T-helper 17 cell (primary cell): ENCODE measurements at regions not wholly inside any gene's neighbourhood (a gene's known extent, or its start where the extent isn't known, plus 50 kb on each side); places are given as distances from the start of the nearest gene placed in this dataset.

Experiments
- ATAC-seq: fragments of 150-1000 bp; cut with Tn5 transposase; 2 replicates; pipeline ENCODE4 v1.10.0; 2021; ENCODE audit warnings: mild to moderate bottlenecking, moderate library complexity
- DNase-seq, 3 donors: peaks; one replicate each; pipeline versions ENCODE4 v3.0.0 to v3.0.0-alpha.2; 2020 to 2021
- H3K9me3 ChIP-seq: one replicate; pipeline ENCODE4 v1.7.0; 2013; ENCODE audit warnings: low read length, mild to moderate bottlenecking; ENCODE audit not compliant: control insufficient read depth, poor library complexity, severe bottlenecking
- H3K27ac Mint-ChIP-seq: one replicate; pipeline ENCODE4 v1.8.0; 2022; ENCODE audit warnings: mild to moderate bottlenecking, moderate library complexity, mixed read lengths
- H3K27me3 Mint-ChIP-seq: one replicate; pipeline ENCODE4 v1.8.0; 2022; ENCODE audit warnings: mixed read lengths
- H3K36me3 Mint-ChIP-seq: one replicate; pipeline ENCODE4 v1.8.0; 2022; ENCODE audit warnings: low read depth, mixed read lengths
- H3K4me1 Mint-ChIP-seq: one replicate; pipeline ENCODE4 v1.8.0; 2022; ENCODE audit warnings: mild to moderate bottlenecking, mixed read lengths
- H3K4me3 Mint-ChIP-seq: one replicate; pipeline ENCODE4 v1.8.0; 2022; ENCODE audit warnings: mild to moderate bottlenecking, moderate library complexity, mixed read lengths

DNA sequence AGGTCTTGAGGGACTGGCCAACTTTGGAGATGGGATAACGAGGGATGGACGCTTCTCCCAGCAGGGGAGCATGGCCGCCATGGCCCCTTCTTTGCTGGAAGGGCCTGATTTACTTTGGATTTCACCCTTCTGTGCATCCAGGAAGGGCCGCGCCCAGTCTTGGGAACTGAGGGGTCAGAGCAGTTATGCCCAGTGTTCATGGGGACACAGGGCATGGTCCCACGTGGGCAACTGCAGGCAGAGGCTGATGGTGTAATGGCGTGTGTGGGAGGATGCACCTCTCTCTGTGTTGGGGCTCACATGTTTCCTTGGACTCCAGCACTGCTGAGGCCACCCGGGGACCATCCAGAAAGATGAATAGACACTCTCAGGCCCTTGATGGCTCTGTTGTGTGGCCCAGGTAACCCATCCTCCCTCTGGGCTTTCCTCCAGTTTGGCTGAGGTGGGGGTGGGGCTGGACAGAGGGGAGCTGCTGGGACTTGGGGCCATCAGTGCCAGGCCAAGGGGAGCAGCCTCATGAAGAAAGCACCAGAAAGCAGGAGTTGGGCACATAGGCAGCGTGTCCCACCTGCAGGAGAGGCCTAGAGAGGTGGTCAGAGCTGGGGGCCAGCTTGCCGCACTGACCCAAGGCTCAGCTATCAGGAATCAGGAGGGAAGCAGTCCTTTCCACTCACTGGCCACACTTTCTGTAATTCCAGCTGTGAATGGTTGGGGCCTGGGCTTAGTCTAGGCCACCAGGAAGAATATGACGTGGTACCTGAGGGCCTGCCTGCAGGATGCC is 1033.9 kb downstream of the TBC1D22A start:
- H3K27ac Mint-ChIP-seq = no peak overlapping the region
- H3K27me3 Mint-ChIP-seq = peaks cover 20% of the 10 kb centered on the region
- H3K36me3 Mint-ChIP-seq = no peaks in the 10 kb centered on the region
- H3K4me1 Mint-ChIP-seq = no peaks in the 10 kb centered on the region
- no peak overlapping the region for H3K4me3 Mint-ChIP-seq
- H3K9me3 ChIP-seq = no peaks in the 10 kb centered on the region
- DNase-seq = no peak
- no peak for ATAC-seq

DNA sequence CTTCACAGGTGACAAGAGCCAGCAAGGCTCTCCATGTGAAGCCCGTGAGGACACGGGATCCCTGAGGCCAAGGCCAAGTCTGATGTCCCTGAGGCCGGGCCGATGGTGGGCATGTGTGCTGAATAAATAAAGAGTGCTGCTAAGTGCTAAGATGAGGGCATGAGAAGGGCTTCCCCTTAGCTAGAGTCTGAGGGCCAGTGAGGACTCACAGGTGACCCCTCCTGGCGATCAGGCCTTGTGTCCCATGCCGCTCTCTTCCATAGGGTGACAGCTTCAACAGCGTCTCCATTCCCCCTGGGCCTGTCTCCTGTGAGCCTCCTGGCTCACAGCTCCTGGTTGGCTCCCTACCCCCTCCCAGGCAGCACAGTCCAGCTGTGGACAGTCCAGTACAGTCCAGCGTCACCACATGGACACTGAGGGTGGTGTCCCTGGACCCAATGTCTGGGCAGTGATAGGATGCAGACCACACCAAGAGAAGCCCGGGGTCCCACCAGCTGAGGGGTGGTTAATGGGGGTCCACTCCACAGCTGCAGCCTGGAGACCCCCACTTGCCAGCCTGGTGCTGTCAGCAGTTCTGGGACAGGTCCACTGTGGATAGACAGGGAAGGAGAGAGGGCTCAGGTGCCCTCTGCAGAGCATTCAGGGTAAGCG is 1033.2 kb downstream of the TBC1D22A start:
- ATAC-seq (no peak), DNase-seq (no peak)
- peaks cover 20% of the 10 kb centered on the region for H3K27me3 Mint-ChIP-seq
- no peaks in the 10 kb centered on the region for H3K9me3 ChIP-seq
- no peaks in the 10 kb centered on the region for H3K4me1 Mint-ChIP-seq
- no peak overlapping the region for H3K4me3 Mint-ChIP-seq
- H3K27ac Mint-ChIP-seq = no peak overlapping the region
- no peaks in the 10 kb centered on the region for H3K36me3 Mint-ChIP-seq

DNA sequence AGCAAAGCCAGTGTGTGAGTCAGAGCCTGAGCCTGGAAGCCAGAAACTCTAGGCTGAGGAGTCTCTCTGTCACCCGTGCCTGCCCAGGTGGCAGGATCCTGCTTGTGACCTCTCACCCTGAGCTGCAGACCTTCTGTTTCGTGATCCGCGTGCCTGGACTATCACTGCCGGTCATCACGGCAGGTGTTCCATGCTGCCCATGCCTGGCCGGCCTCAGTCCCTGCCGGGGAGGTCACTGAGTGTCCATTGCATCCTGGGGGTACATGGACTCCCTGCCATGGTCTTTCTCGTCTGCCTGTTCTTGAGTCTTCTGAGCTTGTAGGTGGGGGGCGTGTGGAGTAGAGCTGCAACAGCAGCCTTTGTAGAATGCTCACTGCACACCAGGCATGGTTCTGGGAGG is 1032.4 kb downstream of the TBC1D22A start:
- no peaks in the 10 kb centered on the region for H3K9me3 ChIP-seq
- no peak for DNase-seq
- ATAC-seq = no peak
- Mint-ChIP-seq H3K4me3 (no peak overlapping the region), H3K27me3 (peaks cover 20% of the 10 kb centered on the region), H3K4me1 (no peaks in the 10 kb centered on the region), H3K36me3 (no peaks in the 10 kb centered on the region), H3K27ac (no peak overlapping the region)

DNA sequence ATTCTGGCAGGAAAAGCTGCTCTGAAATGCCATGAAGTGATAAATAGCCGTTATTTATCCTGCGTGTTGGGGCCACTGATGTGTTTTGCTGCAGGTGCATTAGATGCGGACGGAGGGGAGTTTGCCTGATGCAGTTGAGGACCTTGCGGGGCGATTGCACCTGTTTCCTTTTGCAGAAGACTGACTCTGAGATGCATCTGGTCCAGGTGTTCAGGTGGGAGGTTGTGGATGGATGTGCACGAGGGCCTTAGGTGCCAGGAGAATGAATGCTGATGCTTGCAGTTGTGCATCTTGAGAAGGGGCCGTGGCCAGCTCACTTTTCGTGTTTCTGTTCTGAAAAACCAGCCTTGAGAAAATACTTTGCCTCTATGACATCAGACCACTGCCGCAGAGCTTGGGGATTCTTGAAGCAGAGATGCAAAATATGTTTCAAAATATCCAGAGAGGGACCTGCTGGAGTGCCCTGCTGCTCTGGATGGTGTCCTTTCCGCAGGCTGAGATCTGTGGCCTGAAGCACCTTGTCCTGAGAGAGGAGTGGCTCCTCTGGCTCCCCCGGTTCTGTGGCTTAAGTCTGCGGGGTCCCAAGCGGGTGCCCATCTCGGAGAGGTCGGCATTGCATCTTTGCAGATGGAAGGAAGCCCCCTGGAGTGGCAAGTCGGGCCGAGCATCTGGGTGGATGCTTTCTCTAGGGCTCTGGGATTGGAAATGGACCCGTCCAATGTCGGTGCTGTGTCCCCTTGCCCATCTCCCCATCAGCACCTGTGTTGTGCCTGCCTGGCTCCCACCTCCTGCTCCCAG is 1031.1 kb downstream of the TBC1D22A start:
- H3K9me3 ChIP-seq = no peaks in the 10 kb centered on the region
- Mint-ChIP-seq H3K27ac (no peak overlapping the region), H3K36me3 (no peaks in the 10 kb centered on the region), H3K27me3 (peaks cover 30% of the 10 kb centered on the region), H3K4me3 (no peak overlapping the region), H3K4me1 (no peaks in the 10 kb centered on the region)
- no peak for DNase-seq
- no peak for ATAC-seq

DNA sequence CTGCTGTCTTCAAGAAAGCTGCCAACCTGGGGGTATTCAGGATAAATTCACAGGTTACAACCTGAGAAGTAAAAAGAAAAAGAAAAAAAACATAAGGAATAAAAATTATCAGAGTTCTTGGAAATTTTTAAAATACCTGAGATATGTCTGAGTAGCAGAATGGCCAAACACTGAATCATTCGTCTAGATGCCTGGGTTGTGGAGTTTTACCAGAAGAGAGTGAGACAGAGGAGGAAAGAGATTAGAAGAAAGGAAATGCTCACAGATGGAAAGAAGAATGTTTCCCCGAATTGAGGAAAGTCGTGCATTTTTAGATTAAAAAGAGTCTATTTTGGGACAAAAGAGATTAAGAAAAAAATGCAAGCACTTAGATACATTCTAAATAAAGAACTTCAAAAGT is 1026.7 kb downstream of the TBC1D22A start:
- Mint-ChIP-seq H3K4me3 (no peak overlapping the region), H3K36me3 (no peaks in the 10 kb centered on the region), H3K27me3 (peaks cover 25% of the 10 kb centered on the region), H3K4me1 (peaks cover 2% of the 10 kb centered on the region), H3K27ac (no peak overlapping the region)
- no peaks in the 10 kb centered on the region for H3K9me3 ChIP-seq
- ATAC-seq (no peak), DNase-seq (no peak)

DNA sequence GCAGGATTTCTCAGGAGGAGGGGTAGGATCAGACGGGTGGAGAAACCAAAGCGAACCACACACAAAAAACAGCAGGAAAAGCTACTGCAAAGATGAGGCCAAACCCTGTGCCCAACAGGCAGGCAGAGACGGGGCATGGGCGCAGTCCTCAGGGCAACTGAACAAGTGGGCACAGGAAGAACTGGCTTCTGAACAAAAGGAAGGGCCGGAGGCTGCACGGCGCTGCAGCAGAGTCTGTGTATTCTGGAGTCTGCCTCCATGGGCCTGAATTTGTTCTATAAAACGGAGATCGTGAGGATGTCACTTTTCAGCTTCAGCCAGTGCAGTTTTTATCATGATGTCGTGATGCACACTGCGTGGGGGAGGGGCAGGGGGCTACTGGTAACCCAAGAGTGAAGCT is 1026.0 kb downstream of the TBC1D22A start:
- DNase-seq (no peak), ATAC-seq (no peak)
- no peaks in the 10 kb centered on the region for H3K9me3 ChIP-seq
- Mint-ChIP-seq H3K4me1 (peaks cover 2% of the 10 kb centered on the region), H3K4me3 (no peak overlapping the region), H3K27ac (no peak overlapping the region), H3K27me3 (peaks cover 31% of the 10 kb centered on the region), H3K36me3 (no peaks in the 10 kb centered on the region)

DNA sequence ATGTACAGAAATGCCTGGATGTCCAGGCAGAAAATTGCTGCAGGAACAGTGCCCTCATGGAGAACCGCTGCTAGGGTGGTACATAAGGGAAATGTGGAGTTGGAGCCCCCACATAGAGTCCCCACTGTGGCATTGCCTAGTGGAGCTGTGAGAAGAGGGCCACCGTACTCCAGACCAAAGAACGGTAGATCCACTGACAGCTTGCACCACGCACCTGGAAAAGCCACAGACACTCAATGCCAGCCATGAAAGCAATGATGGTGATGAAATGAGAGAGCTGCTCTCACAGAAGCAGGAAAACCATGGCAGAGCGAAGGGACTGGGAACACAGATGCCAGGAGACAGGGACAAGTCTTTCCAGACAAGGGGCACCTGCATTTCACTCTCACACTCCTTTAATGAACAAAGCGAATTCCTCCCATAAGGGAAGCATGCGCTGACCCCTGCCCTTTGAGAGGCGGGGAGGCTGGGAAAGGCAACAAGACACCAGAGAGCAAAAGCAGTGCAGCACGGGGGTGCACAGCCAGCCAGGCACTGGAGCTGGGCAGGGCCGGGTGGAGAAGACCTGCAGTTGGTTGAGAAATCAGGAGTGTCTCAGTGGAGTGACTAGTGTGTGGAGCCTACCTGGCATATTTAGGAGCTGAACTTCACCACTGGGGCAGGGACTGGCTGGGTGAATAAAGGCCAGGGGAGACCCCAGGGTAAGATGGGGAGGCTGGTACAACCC is 1025.2 kb downstream of the TBC1D22A start:
- no peak overlapping the region for H3K4me3 Mint-ChIP-seq
- no peaks in the 10 kb centered on the region for H3K9me3 ChIP-seq
- DNase-seq = no peak
- H3K27ac Mint-ChIP-seq = no peak overlapping the region
- peaks cover 32% of the 10 kb centered on the region for H3K27me3 Mint-ChIP-seq
- no peaks in the 10 kb centered on the region for H3K36me3 Mint-ChIP-seq
- no peak for ATAC-seq
- H3K4me1 Mint-ChIP-seq = peaks cover 2% of the 10 kb centered on the region

DNA sequence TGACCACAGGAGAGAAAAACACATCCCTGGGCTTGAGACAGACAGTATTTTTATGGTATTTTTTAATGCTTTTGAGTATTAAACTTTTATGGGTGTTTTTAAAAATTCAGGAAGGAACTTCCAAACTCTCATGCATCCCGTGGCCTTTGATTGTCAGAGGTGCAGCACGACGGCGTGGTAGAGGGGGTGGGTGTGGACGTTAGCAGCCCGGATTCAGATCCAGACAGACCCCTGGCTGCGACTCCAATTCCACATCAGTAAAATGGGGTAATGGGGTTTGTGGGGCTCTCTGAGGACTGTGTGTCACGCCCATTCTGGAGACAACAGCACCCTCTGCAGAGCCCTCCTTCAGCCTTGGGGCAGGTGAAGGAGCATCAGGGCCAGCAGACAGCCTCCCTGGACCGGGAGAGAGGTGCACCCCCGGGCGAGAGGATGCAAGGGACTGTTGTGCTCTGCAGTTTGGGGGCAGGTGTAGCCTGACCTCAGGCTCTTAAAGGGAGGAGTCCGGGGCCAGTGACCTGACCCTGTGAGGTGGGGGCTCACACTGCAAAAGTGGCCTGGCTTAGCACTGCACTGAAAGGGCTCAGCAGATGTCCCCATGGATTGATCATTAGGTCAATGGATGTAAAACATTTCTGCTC is 1024.3 kb downstream of the TBC1D22A start:
- ATAC-seq (no peak), DNase-seq (no peak)
- H3K27ac Mint-ChIP-seq = no peak overlapping the region
- H3K4me3 Mint-ChIP-seq = no peak overlapping the region
- no peaks in the 10 kb centered on the region for H3K36me3 Mint-ChIP-seq
- no peaks in the 10 kb centered on the region for H3K9me3 ChIP-seq
- peaks cover 33% of the 10 kb centered on the region for H3K27me3 Mint-ChIP-seq
- peaks cover 2% of the 10 kb centered on the region for H3K4me1 Mint-ChIP-seq

DNA sequence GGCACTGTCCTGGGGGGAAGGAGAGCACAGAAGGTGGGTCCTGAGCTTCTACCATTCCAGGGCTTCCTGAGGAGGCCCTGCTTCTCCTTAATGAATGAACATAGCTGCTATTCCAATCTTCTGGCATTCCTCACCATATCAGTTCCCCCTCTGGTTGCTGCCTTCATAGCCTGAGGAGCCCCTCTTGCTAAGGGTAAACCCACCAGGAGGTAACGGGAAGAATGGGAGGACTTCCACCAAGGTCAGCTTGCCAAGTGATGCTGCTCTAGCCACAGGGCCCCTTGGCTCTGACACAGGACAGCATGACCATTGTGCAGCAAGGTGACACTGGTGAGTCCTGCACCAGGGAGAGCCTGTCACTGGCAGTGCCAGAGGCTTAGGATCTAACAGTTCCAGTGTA is 1022.5 kb downstream of the TBC1D22A start:
- no peaks in the 10 kb centered on the region for H3K36me3 Mint-ChIP-seq
- no peaks in the 10 kb centered on the region for H3K9me3 ChIP-seq
- H3K27me3 Mint-ChIP-seq = peaks cover 40% of the 10 kb centered on the region
- H3K4me1 Mint-ChIP-seq = peaks cover 2% of the 10 kb centered on the region
- H3K27ac Mint-ChIP-seq = no peak overlapping the region
- DNase-seq (no peak), ATAC-seq (no peak)
- H3K4me3 Mint-ChIP-seq = no peak overlapping the region

DNA sequence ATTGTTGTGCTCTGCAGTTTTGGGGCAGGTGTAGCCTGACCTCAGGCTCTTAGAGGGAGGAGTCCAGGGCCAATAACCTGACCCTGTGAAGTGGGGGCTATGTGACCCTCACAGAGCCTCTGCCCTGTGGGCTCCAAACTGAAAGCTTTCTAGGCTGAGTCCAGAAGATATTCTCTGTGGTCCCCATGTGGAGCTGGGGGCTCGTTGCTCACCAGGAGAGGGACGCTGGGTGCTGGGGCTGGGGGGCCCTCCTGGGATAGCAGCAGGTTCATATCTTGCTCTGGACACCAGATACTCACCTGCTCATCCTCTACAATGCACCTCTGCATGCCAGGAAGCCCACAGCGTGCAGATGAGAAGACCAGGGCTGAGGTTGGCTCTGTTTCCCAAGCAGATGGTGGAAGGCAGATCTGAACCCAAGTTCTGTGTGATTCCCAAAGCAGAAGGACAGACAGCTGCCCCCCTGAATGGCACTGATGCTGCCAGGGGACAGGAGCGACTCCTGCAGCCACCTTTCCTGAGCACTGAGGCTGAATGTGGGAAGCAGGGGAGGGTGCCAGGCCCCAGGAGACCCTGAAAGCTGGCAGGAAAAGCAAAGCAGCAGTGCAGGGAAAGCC is 1022.0 kb downstream of the TBC1D22A start:
- H3K9me3 ChIP-seq = no peaks in the 10 kb centered on the region
- peaks cover 39% of the 10 kb centered on the region for H3K27me3 Mint-ChIP-seq
- H3K4me1 Mint-ChIP-seq = peaks cover 2% of the 10 kb centered on the region
- DNase-seq (no peak), ATAC-seq (no peak)
- no peaks in the 10 kb centered on the region for H3K36me3 Mint-ChIP-seq
- no peak overlapping the region for H3K27ac Mint-ChIP-seq
- no peak overlapping the region for H3K4me3 Mint-ChIP-seq

DNA sequence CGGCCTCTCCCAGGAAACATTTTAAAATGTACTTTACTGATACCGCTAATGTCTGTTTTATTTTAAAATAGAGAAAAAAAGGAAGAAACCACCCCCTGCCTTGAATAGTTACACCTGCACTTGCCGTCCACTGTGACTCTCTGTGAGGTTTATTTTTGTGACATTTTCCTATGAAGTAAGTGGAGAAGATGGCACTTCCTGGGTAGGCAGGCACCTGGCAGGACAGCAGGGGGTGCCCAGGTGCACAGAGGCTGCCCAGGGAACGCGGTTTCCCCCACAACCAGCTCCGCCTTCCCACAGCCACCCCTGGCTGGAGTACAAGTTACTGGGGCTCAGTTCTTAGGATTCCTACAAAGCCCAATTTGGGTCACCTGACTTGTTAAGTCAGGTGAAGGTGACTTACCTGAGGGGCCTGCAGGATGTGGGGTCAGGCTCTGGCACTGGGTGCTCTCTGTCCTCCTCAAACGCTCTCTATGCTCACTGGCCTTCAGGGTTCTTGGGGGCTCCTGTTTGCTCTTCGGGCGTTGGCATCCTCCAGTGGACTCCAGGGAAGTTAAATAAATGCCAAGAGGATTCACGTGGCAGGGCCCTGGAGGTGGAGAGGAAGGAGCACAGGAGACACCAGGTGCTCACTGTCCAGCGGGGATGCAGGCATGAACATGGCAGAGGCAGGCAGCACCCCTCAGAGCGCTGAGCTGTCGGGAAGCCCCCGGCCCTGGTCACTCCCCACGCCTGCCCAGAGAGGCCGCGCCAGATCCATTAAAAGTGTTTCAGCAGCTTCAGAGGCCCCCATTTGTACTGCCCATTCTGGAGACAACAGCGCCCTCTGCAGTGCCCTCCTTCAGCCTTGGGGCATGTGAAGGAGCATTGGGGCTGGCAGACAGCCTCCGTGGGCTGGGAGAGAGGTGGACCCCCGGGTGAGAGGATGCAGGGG is 1021.2 kb downstream of the TBC1D22A start:
- DNase-seq (no peak), ATAC-seq (no peak)
- Mint-ChIP-seq H3K27ac (no peak overlapping the region), H3K27me3 (peaks cover 31% of the 10 kb centered on the region), H3K4me1 (peaks cover 2% of the 10 kb centered on the region), H3K36me3 (no peaks in the 10 kb centered on the region), H3K4me3 (no peak overlapping the region)
- no peaks in the 10 kb centered on the region for H3K9me3 ChIP-seq
